HepG2 (cell line): ENCODE measurements at regions not wholly inside any gene's neighbourhood (a gene's known extent, or its start where the extent isn't known, plus 50 kb on each side); places are given as distances from the start of the nearest gene placed in this dataset.

ENCODE experiments used
- CHD2 ChIP-seq: IDR thresholded peaks from 2 replicates; pipeline ENCODE4 v1.6.1; 2011; ENCODE audit warnings: low read depth, low read length, improper control_type of control experiment
- POLR2AphosphoS5 ChIP-seq: IDR thresholded peaks from 2 replicates; pipeline ENCODE4 v1.6.1; 2012; ENCODE audit warnings: low read depth, low read length
- RNF2 ChIP-seq: fragments of 450-650 bp; conservative IDR thresholded peaks from 2 replicates; pipeline ENCODE4 v1.6.1; 2016; ENCODE audit warnings: low read depth
- SMC3 ChIP-seq: IDR thresholded peaks from 2 replicates; pipeline ENCODE4 v1.6.1; 2011; ENCODE audit warnings: low read length, improper control_type of control experiment
- SP1 ChIP-seq, 2 experiments: fragments of 450-650 bp in 1 of 2; sonication (generic) in 1 of 2; formaldehyde crosslinking in 1 of 2; IDR thresholded peaks; 2 replicates each; pipeline versions ENCODE4 v1.4.0 to v1.6.1; 2016 to 2020; ENCODE audit warnings: missing genetic modification reagents in 1 of 2
- ZNF768 ChIP-seq: sonication (generic); formaldehyde crosslinking; IDR thresholded peaks from 2 replicates; pipeline ENCODE4 v1.4.0; 2020; ENCODE audit warnings: missing genetic modification reagents
- ZNF790 ChIP-seq: sonication (generic); formaldehyde crosslinking; IDR thresholded peaks from 2 replicates; pipeline ENCODE4 v1.8.0; 2022; ENCODE audit warnings: missing genetic modification reagents, mild to moderate bottlenecking, borderline replicate concordance
- TF ChIP-seq, protein P1 (sequence below), 2 experiments: IDR thresholded peaks; 2 replicates each; pipeline ENCODE4 v1.6.1; 2011 to 2012; ENCODE audit warnings: low read length in 2 of 2, borderline replicate concordance in 1 of 2, low read depth in 1 of 2, mild to moderate bottlenecking in 1 of 2, moderate library complexity in 1 of 2
- TF ChIP-seq, protein P2 (sequence below): sonication (generic); formaldehyde crosslinking; IDR thresholded peaks from 2 replicates; pipeline ENCODE4 v1.5.0; 2020; ENCODE audit warnings: missing genetic modification reagents, mild to moderate bottlenecking, borderline replicate concordance
- TF ChIP-seq, protein P3 (sequence below): sonication (generic); formaldehyde crosslinking; IDR thresholded peaks from 2 replicates; pipeline ENCODE4 v1.4.0; 2020; ENCODE audit warnings: missing genetic modification reagents
- TF ChIP-seq, protein P4 (sequence below): sonication (generic); formaldehyde crosslinking; IDR thresholded peaks from 2 replicates; pipeline ENCODE4 v1.4.0; 2020; ENCODE audit warnings: mild to moderate bottlenecking, missing genetic modification reagents
- TF ChIP-seq, protein P5 (sequence below): sonication (generic); formaldehyde crosslinking; IDR thresholded peaks from 2 replicates; pipeline ENCODE4 v1.8.1; 2022; ENCODE audit warnings: low read depth, mild to moderate bottlenecking, missing genetic modification reagents
- TF ChIP-seq, protein P6 (sequence below): sonication (generic); formaldehyde crosslinking; IDR thresholded peaks from 2 replicates; pipeline ENCODE4 v1.8.0; 2022; ENCODE audit warnings: missing genetic modification reagents, low read depth, mild to moderate bottlenecking, borderline replicate concordance
- TF ChIP-seq, protein P7 (sequence below): sonication (generic); formaldehyde crosslinking; IDR thresholded peaks from 2 replicates; pipeline ENCODE4 v1.8.0; 2022; ENCODE audit warnings: missing genetic modification reagents, mild to moderate bottlenecking, inconsistent platforms, borderline replicate concordance

DNA sequence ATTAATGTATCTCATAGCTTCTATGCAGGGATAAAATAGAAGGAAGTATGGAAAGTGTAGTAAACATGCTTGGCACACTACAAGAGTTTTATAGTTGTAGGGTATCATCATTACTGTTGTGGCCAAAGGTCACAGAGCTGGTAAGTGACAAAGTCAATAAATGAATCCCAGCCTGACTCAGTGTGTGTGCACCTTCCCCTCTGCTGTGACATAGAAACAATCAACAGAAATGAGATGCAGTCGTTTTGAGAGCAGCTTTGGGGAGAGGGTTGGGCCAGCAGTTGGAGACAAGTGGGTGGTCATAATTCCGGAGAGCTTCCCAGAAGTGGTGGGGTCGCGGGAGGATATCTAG lies 82.4 kb upstream of the RBPJ start:
- no peak for TF ChIP-seq POLR2AphosphoS5
- TF ChIP-seq, protein P1, sequence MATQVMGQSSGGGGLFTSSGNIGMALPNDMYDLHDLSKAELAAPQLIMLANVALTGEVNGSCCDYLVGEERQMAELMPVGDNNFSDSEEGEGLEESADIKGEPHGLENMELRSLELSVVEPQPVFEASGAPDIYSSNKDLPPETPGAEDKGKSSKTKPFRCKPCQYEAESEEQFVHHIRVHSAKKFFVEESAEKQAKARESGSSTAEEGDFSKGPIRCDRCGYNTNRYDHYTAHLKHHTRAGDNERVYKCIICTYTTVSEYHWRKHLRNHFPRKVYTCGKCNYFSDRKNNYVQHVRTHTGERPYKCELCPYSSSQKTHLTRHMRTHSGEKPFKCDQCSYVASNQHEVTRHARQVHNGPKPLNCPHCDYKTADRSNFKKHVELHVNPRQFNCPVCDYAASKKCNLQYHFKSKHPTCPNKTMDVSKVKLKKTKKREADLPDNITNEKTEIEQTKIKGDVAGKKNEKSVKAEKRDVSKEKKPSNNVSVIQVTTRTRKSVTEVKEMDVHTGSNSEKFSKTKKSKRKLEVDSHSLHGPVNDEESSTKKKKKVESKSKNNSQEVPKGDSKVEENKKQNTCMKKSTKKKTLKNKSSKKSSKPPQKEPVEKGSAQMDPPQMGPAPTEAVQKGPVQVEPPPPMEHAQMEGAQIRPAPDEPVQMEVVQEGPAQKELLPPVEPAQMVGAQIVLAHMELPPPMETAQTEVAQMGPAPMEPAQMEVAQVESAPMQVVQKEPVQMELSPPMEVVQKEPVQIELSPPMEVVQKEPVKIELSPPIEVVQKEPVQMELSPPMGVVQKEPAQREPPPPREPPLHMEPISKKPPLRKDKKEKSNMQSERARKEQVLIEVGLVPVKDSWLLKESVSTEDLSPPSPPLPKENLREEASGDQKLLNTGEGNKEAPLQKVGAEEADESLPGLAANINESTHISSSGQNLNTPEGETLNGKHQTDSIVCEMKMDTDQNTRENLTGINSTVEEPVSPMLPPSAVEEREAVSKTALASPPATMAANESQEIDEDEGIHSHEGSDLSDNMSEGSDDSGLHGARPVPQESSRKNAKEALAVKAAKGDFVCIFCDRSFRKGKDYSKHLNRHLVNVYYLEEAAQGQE (IDR thresholded peaks at IDR 0.05; ENCODE audit: borderline replicate concordance in 1 of 2, low read depth in 1 of 2, low read length in 2 of 2) = no peak
- TF ChIP-seq CHD2 = no peak
- TF ChIP-seq SMC3 = no peak
- TF ChIP-seq RNF2 = no peak
- TF ChIP-seq, protein P2, sequence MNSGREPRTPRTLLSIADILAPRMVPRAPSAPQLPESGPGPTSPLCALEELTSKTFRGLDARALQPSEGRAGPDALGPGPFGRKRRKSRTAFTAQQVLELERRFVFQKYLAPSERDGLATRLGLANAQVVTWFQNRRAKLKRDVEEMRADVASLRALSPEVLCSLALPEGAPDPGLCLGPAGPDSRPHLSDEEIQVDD (CRISPR knock-in tag) = no peak
- no peak for TF ChIP-seq SP1 (IDR thresholded peaks at IDR 0.05)
- TF ChIP-seq SP1 (CRISPR knock-in tag; IDR thresholded peaks at IDR 0.05) = no peak
- TF ChIP-seq, protein P3, sequence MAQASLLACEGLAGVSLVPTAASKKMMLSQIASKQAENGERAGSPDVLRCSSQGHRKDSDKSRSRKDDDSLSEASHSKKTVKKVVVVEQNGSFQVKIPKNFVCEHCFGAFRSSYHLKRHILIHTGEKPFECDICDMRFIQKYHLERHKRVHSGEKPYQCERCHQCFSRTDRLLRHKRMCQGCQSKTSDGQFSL = no peak
- TF ChIP-seq, protein P4, sequence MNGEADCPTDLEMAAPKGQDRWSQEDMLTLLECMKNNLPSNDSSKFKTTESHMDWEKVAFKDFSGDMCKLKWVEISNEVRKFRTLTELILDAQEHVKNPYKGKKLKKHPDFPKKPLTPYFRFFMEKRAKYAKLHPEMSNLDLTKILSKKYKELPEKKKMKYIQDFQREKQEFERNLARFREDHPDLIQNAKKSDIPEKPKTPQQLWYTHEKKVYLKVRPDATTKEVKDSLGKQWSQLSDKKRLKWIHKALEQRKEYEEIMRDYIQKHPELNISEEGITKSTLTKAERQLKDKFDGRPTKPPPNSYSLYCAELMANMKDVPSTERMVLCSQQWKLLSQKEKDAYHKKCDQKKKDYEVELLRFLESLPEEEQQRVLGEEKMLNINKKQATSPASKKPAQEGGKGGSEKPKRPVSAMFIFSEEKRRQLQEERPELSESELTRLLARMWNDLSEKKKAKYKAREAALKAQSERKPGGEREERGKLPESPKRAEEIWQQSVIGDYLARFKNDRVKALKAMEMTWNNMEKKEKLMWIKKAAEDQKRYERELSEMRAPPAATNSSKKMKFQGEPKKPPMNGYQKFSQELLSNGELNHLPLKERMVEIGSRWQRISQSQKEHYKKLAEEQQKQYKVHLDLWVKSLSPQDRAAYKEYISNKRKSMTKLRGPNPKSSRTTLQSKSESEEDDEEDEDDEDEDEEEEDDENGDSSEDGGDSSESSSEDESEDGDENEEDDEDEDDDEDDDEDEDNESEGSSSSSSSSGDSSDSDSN (CRISPR knock-in tag) = no peak
- no peak for TF ChIP-seq ZNF768
- TF ChIP-seq, protein P5, sequence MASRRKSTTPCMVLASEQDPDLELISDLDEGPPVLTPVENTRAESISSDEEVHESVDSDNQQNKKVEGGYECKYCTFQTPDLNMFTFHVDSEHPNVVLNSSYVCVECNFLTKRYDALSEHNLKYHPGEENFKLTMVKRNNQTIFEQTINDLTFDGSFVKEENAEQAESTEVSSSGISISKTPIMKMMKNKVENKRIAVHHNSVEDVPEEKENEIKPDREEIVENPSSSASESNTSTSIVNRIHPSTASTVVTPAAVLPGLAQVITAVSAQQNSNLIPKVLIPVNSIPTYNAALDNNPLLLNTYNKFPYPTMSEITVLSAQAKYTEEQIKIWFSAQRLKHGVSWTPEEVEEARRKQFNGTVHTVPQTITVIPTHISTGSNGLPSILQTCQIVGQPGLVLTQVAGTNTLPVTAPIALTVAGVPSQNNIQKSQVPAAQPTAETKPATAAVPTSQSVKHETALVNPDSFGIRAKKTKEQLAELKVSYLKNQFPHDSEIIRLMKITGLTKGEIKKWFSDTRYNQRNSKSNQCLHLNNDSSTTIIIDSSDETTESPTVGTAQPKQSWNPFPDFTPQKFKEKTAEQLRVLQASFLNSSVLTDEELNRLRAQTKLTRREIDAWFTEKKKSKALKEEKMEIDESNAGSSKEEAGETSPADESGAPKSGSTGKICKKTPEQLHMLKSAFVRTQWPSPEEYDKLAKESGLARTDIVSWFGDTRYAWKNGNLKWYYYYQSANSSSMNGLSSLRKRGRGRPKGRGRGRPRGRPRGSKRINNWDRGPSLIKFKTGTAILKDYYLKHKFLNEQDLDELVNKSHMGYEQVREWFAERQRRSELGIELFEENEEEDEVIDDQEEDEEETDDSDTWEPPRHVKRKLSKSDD = no peak
- TF ChIP-seq ZNF790 (CRISPR knock-in tag) = no peak
- TF ChIP-seq, protein P6, sequence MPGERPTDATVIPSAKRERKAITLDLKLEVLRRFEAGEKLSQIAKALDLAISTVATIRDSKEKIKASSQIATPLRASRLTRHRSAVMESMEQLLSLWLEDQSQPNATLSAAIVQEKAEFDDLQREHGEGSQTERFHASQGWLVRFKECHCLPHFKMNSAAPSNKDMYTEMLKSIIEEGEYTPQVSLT (CRISPR knock-in tag) = no peak
- TF ChIP-seq, protein P7, sequence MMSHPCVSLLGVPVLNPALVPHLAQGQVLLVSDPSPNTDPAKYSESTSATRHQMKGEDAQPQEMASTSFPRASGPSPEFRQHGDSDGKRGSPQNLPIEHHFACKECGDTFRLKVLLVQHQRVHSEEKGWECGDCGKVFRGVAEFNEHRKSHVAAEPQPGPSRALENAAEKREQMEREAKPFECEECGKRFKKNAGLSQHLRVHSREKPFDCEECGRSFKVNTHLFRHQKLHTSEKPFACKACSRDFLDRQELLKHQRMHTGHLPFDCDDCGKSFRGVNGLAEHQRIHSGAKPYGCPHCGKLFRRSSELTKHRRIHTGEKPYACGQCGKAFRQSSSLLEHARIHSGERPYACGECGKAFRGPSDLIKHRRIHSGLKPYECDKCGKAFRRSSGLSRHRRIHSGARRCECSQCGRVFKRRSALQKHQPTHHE (CRISPR knock-in tag) = no peak
